ENCODE measurements at regions not wholly inside any gene's neighbourhood (a gene's known extent, or its start where the extent isn't known, plus 50 kb on each side); places are given as distances from the start of the nearest gene placed in this dataset.

DNA sequence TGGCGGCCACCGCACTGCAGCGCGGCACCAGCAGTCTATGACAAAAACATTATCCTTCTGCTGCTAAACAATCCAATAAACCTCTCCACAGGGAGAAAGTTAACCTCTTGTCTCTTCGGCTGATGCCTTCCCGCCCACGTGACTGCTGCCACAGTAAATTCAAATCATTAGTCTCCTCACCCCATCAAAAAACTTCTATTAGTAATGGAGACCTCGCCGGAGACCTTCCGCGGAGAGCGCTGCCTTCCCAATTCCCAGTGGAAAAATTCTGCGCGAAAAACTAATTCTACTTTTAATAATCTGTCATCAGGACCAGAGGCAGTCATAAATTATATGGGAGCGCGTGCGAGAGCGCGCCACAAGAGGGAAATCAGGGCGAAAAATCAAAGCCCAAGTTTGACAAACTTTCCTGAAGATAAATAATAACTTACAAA, 90.0 kb upstream of the PAX2 start:
- 0% methylated on average over 6 of the region's 20 CpGs for WGBS (ENCODE audit: insufficient coverage)
- ChIA-PET POLR2A (no interaction called here), CTCF (no interaction called here)
- no peak overlapping the region for H3K27ac ChIP-seq (ENCODE audit: insufficient read depth in 1 of 2, low read depth in 1 of 2, low read length in 2 of 2, poor library complexity in 1 of 2, severe bottlenecking in 2 of 2)
- H3K4me1 ChIP-seq (ENCODE audit: control extremely low read depth in 1 of 4, control insufficient read depth in 4 of 4, insufficient read depth in 4 of 4, low read length in 3 of 4): peaks cover 0 to 35% (median 17%) of the 10 kb centered on the region in 4 experiments
- peaks cover 0 to 4% (median 0%) of the 10 kb centered on the region in 5 experiments for H3K9me3 ChIP-seq (ENCODE audit: control extremely low read depth in 1 of 5, control insufficient read depth in 4 of 5, insufficient read depth in 2 of 5, low read depth in 1 of 5, low read length in 4 of 5)
- no peaks in the 10 kb centered on the region for H3K36me3 ChIP-seq (ENCODE audit: control insufficient read depth in 4 of 4, insufficient read depth in 4 of 4, low read length in 3 of 4)
- H3K27me3 ChIP-seq (replicated peaks in 2 of 5; ENCODE audit: control insufficient read depth in 4 of 5, insufficient read depth in 5 of 5, low read length in 4 of 5): peaks cover 7 to 89% (median 53%) of the 10 kb centered on the region in 5 experiments
- peak overlapping the region in 1 of 7 experiments; percentile 42 for H3K4me3 ChIP-seq (ENCODE audit: control insufficient read depth in 1 of 7, extremely low read depth in 1 of 7, insufficient read depth in 4 of 7, low read depth in 2 of 7, low read length in 6 of 7)
- DNase-seq: no peak

DNA sequence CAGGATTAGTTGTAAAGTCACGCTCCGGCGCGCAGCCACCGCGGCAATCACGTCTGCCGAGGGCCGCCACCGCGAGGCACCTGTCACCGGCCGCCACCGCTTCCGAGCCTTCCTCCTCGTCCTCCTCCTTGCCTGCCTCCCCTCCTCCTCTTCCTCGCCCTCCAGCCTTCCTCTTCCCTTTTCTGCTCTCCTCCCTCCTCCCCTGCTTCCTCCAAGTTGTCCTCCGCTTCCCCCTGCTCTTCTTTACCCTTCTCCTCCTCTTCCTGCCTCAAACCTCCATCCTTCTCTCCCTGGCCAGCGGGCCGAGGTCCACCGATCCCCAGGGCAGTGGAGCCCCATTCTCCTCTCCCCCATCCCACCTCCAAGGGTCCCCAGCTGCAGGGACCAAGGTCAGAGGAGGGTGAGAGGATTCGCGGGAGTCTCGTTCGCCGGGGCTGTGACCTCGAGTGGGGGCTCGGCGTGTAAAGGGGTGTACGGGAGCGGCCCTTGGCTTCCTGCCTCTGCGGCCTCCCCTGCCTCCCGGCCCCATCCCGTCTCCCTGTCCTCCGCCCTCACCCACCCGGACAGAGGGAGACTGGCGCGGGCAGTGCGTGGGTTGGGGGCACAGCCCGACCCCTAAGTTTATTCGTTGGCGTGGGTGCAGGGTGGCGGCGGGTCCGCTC, 89.5 kb upstream of the PAX2 start:
- peaks cover 0 to 4% (median 0%) of the 10 kb centered on the region in 5 experiments for H3K9me3 ChIP-seq (ENCODE audit: control extremely low read depth in 1 of 5, control insufficient read depth in 4 of 5, insufficient read depth in 2 of 5, low read depth in 1 of 5, low read length in 4 of 5)
- DNase-seq: peak in 2 of 3 donors; percentile 28 to 34
- no peak overlapping the region for H3K27ac ChIP-seq (ENCODE audit: insufficient read depth in 1 of 2, low read depth in 1 of 2, low read length in 2 of 2, poor library complexity in 1 of 2, severe bottlenecking in 2 of 2)
- peak overlapping the region in 1 of 7 experiments; percentile 16 for H3K4me3 ChIP-seq (ENCODE audit: control insufficient read depth in 1 of 7, extremely low read depth in 1 of 7, insufficient read depth in 4 of 7, low read depth in 2 of 7, low read length in 6 of 7)
- 4% methylated on average over 29 of the region's 45 CpGs for WGBS (ENCODE audit: insufficient coverage)
- peaks cover 0 to 35% (median 17%) of the 10 kb centered on the region in 4 experiments for H3K4me1 ChIP-seq (ENCODE audit: control extremely low read depth in 1 of 4, control insufficient read depth in 4 of 4, insufficient read depth in 4 of 4, low read length in 3 of 4)
- CTCF ChIA-PET: no interaction called here
- peaks cover 7 to 89% (median 51%) of the 10 kb centered on the region in 5 experiments for H3K27me3 ChIP-seq (replicated peaks in 2 of 5; ENCODE audit: control insufficient read depth in 4 of 5, insufficient read depth in 5 of 5, low read length in 4 of 5)
- POLR2A ChIA-PET: interaction anchor here (0.6 kb wide), 1 partner anchor 82 kb away, joined by 3 read pairs; no protein-coding TSS in a partner anchor
- no peaks in the 10 kb centered on the region for H3K36me3 ChIP-seq (ENCODE audit: control insufficient read depth in 4 of 4, insufficient read depth in 4 of 4, low read length in 3 of 4)

DNA sequence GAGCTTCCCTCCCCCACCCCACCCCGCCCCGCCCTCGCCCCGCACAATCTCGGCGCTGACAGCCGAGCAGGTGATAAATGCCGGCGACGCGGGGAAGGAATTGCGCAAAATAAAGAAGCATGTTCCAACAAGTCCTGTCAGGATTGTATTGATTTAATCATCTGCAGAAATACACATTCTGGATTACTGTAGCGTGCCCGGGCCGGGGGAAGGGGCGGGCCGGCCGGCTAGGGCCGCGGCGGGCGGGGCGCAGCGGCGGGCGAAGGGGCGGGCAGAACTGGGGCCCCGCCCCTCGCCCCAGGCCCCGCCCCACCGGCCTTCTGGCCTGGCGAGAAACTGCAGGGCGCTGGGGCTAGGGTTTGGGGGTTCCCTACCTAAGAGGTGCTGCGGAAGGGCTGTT, 88.9 kb upstream of the PAX2 start:
- H3K36me3 ChIP-seq (ENCODE audit: control insufficient read depth in 4 of 4, insufficient read depth in 4 of 4, low read length in 3 of 4): no peaks in the 10 kb centered on the region
- POLR2A ChIA-PET: interaction anchor here (0.6 kb wide), 1 partner anchor 82 kb away, joined by 3 read pairs; no protein-coding TSS in a partner anchor
- H3K4me1 ChIP-seq (ENCODE audit: control extremely low read depth in 1 of 4, control insufficient read depth in 4 of 4, insufficient read depth in 4 of 4, low read length in 3 of 4): peaks cover 0 to 35% (median 17%) of the 10 kb centered on the region in 4 experiments
- peaks cover 7 to 95% (median 51%) of the 10 kb centered on the region in 5 experiments for H3K27me3 ChIP-seq (replicated peaks in 2 of 5; ENCODE audit: control insufficient read depth in 4 of 5, insufficient read depth in 5 of 5, low read length in 4 of 5)
- 0% methylated on average over 19 of the region's 34 CpGs for WGBS (ENCODE audit: insufficient coverage)
- peaks cover 0 to 4% (median 0%) of the 10 kb centered on the region in 5 experiments for H3K9me3 ChIP-seq (ENCODE audit: control extremely low read depth in 1 of 5, control insufficient read depth in 4 of 5, insufficient read depth in 2 of 5, low read depth in 1 of 5, low read length in 4 of 5)
- CTCF ChIA-PET: no interaction called here
- H3K27ac ChIP-seq (ENCODE audit: insufficient read depth in 1 of 2, low read depth in 1 of 2, low read length in 2 of 2, poor library complexity in 1 of 2, severe bottlenecking in 2 of 2): no peak overlapping the region
- no peak overlapping the region for H3K4me3 ChIP-seq (ENCODE audit: control insufficient read depth in 1 of 7, extremely low read depth in 1 of 7, insufficient read depth in 4 of 7, low read depth in 2 of 7, low read length in 6 of 7)
- peak in 2 of 3 donors; percentile 16 to 26 for DNase-seq

DNA sequence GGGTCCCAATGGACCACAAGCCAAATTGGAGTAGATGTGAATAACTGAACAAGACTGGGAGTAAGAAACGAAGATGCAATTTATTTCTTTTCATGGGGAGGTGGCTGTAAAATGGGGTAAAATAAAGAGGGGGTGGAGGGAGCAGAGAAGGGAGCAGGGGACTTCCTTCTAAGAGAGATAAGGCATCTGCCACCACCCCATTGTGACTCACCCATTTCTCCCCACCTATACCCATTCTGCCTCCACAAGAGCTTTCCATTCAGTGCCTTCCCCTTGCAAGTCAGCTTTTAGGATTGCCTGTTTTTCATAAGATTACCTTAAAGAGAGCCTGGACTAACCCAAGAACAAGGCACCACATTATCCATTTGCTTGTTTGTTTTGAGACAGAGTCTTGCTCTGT, 87.1 kb upstream of the PAX2 start:
- no CpG with 5 or more reads among the region's 1 CpG for WGBS (ENCODE audit: insufficient coverage)
- DNase-seq: peak in 1 of 3 donors; percentile 31
- H3K9me3 ChIP-seq (ENCODE audit: control extremely low read depth in 1 of 5, control insufficient read depth in 4 of 5, insufficient read depth in 2 of 5, low read depth in 1 of 5, low read length in 4 of 5): peaks cover 0 to 4% (median 0%) of the 10 kb centered on the region in 5 experiments
- peaks cover 7 to 98% (median 43%) of the 10 kb centered on the region in 5 experiments for H3K27me3 ChIP-seq (replicated peaks in 2 of 5; ENCODE audit: control insufficient read depth in 4 of 5, insufficient read depth in 5 of 5, low read length in 4 of 5)
- no peaks in the 10 kb centered on the region for H3K36me3 ChIP-seq (ENCODE audit: control insufficient read depth in 4 of 4, insufficient read depth in 4 of 4, low read length in 3 of 4)
- ChIA-PET CTCF (interaction anchor here (1.4 kb wide), 1 partner anchor 95 kb away, joined by 3 read pairs; no protein-coding TSS in a partner anchor), POLR2A (no interaction called here)
- H3K4me3 ChIP-seq (ENCODE audit: control insufficient read depth in 1 of 7, extremely low read depth in 1 of 7, insufficient read depth in 4 of 7, low read depth in 2 of 7, low read length in 6 of 7): no peak overlapping the region
- no peak overlapping the region for H3K27ac ChIP-seq (ENCODE audit: insufficient read depth in 1 of 2, low read depth in 1 of 2, low read length in 2 of 2, poor library complexity in 1 of 2, severe bottlenecking in 2 of 2)
- H3K4me1 ChIP-seq (ENCODE audit: control extremely low read depth in 1 of 4, control insufficient read depth in 4 of 4, insufficient read depth in 4 of 4, low read length in 3 of 4): peaks cover 0 to 30% (median 15%) of the 10 kb centered on the region in 4 experiments

DNA sequence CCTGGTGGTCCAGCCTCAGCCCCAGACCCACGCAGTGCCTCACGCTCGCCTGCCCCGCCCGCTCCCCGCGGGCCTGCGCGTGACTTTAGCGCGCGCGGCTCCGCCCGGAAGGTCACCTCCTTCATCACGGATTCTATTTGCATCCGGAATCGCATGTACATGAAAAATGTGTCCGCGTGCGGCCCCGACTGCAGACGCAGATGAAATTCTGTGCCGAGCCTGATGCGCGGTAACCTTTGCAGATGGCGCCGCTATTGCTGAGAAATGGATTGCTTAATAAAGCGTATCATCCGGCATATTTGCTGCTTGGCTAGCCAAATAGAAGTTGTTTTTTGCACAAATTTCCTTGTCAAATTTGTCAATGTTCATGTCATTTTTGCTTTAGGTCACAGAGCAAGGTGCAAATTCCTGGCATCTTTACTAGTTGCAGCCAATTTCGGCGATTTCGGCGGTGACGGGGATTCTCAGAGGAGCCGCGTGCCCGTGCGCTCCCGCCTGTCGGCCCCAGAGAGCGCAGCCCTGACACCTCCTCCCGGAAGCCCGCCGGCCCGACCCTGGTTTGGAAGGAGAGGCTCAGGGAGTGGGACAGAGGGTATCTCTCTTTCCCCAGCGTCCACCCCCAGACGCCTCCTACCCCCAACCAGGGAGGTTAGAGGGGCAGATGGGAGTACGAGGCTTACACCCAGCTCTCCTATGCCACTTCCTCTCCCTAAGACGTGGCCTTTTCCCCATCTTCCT, 85.9 kb upstream of the PAX2 start:
- ChIA-PET CTCF (interaction anchor here (1.1 kb wide), 1 partner anchor 11 kb away, joined by 5 read pairs; no protein-coding TSS in a partner anchor), POLR2A (no interaction called here)
- no peak overlapping the region for H3K4me3 ChIP-seq (ENCODE audit: control insufficient read depth in 1 of 7, extremely low read depth in 1 of 7, insufficient read depth in 4 of 7, low read depth in 2 of 7, low read length in 6 of 7)
- H3K27me3 ChIP-seq (replicated peaks in 2 of 5; ENCODE audit: control insufficient read depth in 4 of 5, insufficient read depth in 5 of 5, low read length in 4 of 5): peaks cover 7 to 95% (median 42%) of the 10 kb centered on the region in 5 experiments
- no peaks in the 10 kb centered on the region for H3K36me3 ChIP-seq (ENCODE audit: control insufficient read depth in 4 of 4, insufficient read depth in 4 of 4, low read length in 3 of 4)
- H3K4me1 ChIP-seq (ENCODE audit: control extremely low read depth in 1 of 4, control insufficient read depth in 4 of 4, insufficient read depth in 4 of 4, low read length in 3 of 4): peaks cover 0 to 18% (median 9%) of the 10 kb centered on the region in 4 experiments
- peaks cover 0 to 4% (median 0%) of the 10 kb centered on the region in 5 experiments for H3K9me3 ChIP-seq (ENCODE audit: control extremely low read depth in 1 of 5, control insufficient read depth in 4 of 5, insufficient read depth in 2 of 5, low read depth in 1 of 5, low read length in 4 of 5)
- peak in 2 of 3 donors; percentile 32 to 41 for DNase-seq
- 5% methylated on average over 43 of the region's 50 CpGs for WGBS (ENCODE audit: insufficient coverage)
- H3K27ac ChIP-seq (ENCODE audit: insufficient read depth in 1 of 2, low read depth in 1 of 2, low read length in 2 of 2, poor library complexity in 1 of 2, severe bottlenecking in 2 of 2): no peak overlapping the region

DNA sequence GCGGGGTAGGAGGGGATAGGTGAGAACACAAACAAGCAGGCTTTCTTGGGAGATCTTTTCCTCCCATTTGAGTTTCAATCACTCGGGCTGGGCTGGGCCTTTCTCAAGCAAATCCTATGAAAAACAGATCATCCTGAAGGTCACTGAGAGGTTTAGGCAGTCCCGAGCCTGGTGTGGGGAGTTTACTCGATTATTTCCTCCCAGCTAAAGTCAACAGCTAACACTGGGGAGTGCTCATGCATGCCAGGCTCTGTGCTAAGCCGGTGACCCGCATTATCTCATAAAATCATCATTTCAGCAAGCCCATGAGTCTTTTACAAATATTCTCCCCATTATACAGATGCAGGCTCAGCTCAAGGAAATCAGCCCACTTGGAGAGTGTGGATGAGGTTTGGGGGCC, 85.0 kb upstream of the PAX2 start:
- H3K27ac ChIP-seq (ENCODE audit: insufficient read depth in 1 of 2, low read depth in 1 of 2, low read length in 2 of 2, poor library complexity in 1 of 2, severe bottlenecking in 2 of 2): no peak overlapping the region
- no peaks in the 10 kb centered on the region for H3K36me3 ChIP-seq (ENCODE audit: control insufficient read depth in 4 of 4, insufficient read depth in 4 of 4, low read length in 3 of 4)
- peaks cover 0 to 10% (median 3%) of the 10 kb centered on the region in 4 experiments for H3K4me1 ChIP-seq (ENCODE audit: control extremely low read depth in 1 of 4, control insufficient read depth in 4 of 4, insufficient read depth in 4 of 4, low read length in 3 of 4)
- no peak overlapping the region for H3K4me3 ChIP-seq (ENCODE audit: control insufficient read depth in 1 of 7, extremely low read depth in 1 of 7, insufficient read depth in 4 of 7, low read depth in 2 of 7, low read length in 6 of 7)
- peaks cover 7 to 93% (median 42%) of the 10 kb centered on the region in 5 experiments for H3K27me3 ChIP-seq (replicated peaks in 2 of 5; ENCODE audit: control insufficient read depth in 4 of 5, insufficient read depth in 5 of 5, low read length in 4 of 5)
- ChIA-PET POLR2A (no interaction called here), CTCF (interaction anchor here (1.1 kb wide), 1 partner anchor 10 kb away, joined by 5 read pairs; no protein-coding TSS in a partner anchor)
- DNase-seq: no peak
- peaks cover 0 to 4% (median 0%) of the 10 kb centered on the region in 5 experiments for H3K9me3 ChIP-seq (ENCODE audit: control extremely low read depth in 1 of 5, control insufficient read depth in 4 of 5, insufficient read depth in 2 of 5, low read depth in 1 of 5, low read length in 4 of 5)
- 25% methylated on average over 3 of the region's 6 CpGs for WGBS (ENCODE audit: insufficient coverage)

Measured in common myeloid progenitor, CD34-positive (primary cell).